ENCODE measurements at regions not wholly inside any gene's neighbourhood (a gene's known extent, or its start where the extent isn't known, plus 50 kb on each side); places are given as distances from the start of the nearest gene placed in this dataset.

DNA sequence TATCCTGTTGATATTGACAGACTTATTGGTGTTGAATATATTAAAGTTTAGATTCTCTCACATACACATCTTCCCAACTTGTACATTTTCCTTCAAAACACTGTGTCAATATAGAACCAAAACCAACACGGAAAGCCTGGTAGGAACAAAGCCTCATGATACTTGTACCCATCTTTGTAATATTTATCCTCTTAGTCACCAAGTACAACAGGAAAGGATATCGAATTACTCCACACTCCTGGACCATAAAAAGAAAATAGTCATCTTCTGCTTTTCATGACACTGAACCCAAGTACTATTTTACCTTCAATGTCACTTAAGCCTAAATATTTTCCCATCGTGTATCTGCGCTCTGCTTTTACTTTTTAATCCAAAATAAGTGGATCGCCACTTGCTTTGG is 702.9 kb upstream of the PCDH9 start:
- TF ChIP-seq CTCF (IDR thresholded peaks at IDR 0.05) (no peak), POLR2A (IDR thresholded peaks at IDR 0.05) (no peak), EP300 (IDR thresholded peaks at IDR 0.05) (no peak)
